ENCODE measurements at regions not wholly inside any gene's neighbourhood (a gene's known extent, or its start where the extent isn't known, plus 50 kb on each side); places are given as distances from the start of the nearest gene placed in this dataset.

GRCh38 chr18:24651434-24651833 lies 191.0 kb downstream of the HRH4 start:
- Histone ChIP-seq H3K4me3 (ENCODE audit: low read depth in 1 of 2, low read length in 1 of 2) (no peak overlapping the region), H3K27me3 (no peaks in the 10 kb centered on the region), H3K9me3 (no peaks in the 10 kb centered on the region), H3K27ac (no peak overlapping the region), H3K4me1 (ENCODE audit: control insufficient read depth in 1 of 2, insufficient read depth in 1 of 2, low read depth in 1 of 2, low read length in 1 of 2) (no peaks in the 10 kb centered on the region), H3K36me3 (no peaks in the 10 kb centered on the region)
- TF ChIP-seq, protein P1, sequence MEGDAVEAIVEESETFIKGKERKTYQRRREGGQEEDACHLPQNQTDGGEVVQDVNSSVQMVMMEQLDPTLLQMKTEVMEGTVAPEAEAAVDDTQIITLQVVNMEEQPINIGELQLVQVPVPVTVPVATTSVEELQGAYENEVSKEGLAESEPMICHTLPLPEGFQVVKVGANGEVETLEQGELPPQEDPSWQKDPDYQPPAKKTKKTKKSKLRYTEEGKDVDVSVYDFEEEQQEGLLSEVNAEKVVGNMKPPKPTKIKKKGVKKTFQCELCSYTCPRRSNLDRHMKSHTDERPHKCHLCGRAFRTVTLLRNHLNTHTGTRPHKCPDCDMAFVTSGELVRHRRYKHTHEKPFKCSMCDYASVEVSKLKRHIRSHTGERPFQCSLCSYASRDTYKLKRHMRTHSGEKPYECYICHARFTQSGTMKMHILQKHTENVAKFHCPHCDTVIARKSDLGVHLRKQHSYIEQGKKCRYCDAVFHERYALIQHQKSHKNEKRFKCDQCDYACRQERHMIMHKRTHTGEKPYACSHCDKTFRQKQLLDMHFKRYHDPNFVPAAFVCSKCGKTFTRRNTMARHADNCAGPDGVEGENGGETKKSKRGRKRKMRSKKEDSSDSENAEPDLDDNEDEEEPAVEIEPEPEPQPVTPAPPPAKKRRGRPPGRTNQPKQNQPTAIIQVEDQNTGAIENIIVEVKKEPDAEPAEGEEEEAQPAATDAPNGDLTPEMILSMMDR (IDR thresholded peaks at IDR 0.05) = no peak

- TF ChIP-seq, protein P1 (IDR thresholded peaks at IDR 0.05) = no peak
- no peaks in the 10 kb centered on the region for H3K36me3 ChIP-seq
- peaks cover 8 to 10% of the 10 kb centered on the region in 2 experiments for H3K4me1 ChIP-seq (ENCODE audit: control insufficient read depth in 1 of 2, insufficient read depth in 1 of 2, low read depth in 1 of 2, low read length in 1 of 2)
- H3K4me3 ChIP-seq (ENCODE audit: low read depth in 1 of 2, low read length in 1 of 2) = no peak overlapping the region
- H3K9me3 ChIP-seq = no peaks in the 10 kb centered on the region
- H3K27me3 ChIP-seq = peaks cover 8% of the 10 kb centered on the region
- no peak overlapping the region for H3K27ac ChIP-seq
Observed at GRCh38 chr18:24656050-24656449, 195.6 kb downstream of the HRH4 start.

DNA sequence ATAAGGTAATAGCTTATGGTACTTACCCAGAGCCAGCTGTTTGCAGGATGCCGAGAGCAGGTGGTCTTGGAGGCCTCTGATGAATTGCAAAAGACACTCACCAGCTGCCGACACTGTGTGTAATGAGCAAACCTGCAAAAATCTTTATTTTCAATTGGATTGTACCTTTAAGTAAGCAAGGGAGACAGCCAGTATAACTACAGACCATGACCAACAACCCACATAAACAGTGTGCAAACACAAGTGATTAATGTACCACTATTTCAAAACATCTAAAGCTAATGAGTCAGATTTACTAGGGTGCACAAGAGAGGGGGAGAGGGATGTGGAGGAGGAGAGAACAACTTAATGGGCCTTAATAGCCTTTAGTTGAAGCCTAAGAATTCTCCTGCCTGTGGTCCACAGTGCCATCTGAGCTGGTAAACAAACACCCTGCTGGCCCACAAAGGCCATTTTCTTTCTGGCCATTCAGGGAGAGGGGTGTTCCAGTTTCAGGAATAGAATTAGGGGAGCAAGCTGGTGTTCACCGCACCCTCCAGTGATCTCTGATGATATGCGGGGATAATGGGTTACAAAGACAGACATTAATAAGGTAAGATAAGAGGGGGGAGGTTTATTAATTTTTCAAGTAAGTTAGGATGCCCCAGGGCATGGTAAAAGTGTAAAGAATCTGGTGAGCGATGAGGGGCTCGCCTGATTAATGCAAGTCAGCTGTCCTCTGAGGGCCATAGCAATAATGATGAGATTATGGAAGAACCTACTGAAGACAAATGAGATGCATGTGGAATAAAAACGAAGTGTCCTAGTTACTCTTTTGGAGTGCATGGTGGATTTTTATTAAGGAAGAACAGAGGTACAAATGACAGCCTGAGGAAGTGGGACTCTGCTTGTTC lies 196.4 kb downstream of the HRH4 start:
- no peak overlapping the region for H3K27ac ChIP-seq
- peaks cover 8% of the 10 kb centered on the region for H3K27me3 ChIP-seq
- H3K4me1 ChIP-seq (ENCODE audit: control insufficient read depth in 1 of 2, insufficient read depth in 1 of 2, low read depth in 1 of 2, low read length in 1 of 2) = peaks cover 8 to 10% of the 10 kb centered on the region in 2 experiments
- no peaks in the 10 kb centered on the region for H3K9me3 ChIP-seq
- no peak overlapping the region for H3K4me3 ChIP-seq (ENCODE audit: low read depth in 1 of 2, low read length in 1 of 2)
- TF ChIP-seq, protein P1 (IDR thresholded peaks at IDR 0.05) = no peak
- no peaks in the 10 kb centered on the region for H3K36me3 ChIP-seq

DNA sequence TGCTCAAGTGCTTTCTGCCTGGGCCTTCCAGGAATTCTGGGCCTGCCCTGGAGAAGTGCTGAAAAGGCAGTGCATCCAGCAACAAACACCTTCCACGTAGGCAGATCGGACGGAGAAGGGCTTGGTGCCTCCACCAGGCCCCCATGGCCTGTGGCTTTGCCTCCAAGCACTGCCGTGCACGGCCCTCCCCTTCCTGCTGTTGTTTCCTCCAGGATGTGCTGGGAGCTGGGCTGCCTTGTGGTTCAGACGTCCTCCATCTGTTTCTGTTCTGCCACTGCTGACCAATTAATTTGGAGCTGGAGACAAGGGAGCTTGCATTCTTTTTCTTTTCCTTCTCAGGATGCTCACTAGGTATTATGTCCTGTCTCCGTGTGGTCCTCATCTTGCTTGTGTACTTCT lies 197.0 kb downstream of the HRH4 start:
- peaks cover 8% of the 10 kb centered on the region for H3K27me3 ChIP-seq
- no peak overlapping the region for H3K4me3 ChIP-seq (ENCODE audit: low read depth in 1 of 2, low read length in 1 of 2)
- H3K9me3 ChIP-seq = no peaks in the 10 kb centered on the region
- TF ChIP-seq, protein P1 (IDR thresholded peaks at IDR 0.05) = no peak
- peaks cover 8 to 10% of the 10 kb centered on the region in 2 experiments for H3K4me1 ChIP-seq (ENCODE audit: control insufficient read depth in 1 of 2, insufficient read depth in 1 of 2, low read depth in 1 of 2, low read length in 1 of 2)
- H3K36me3 ChIP-seq = no peaks in the 10 kb centered on the region
- H3K27ac ChIP-seq = no peak overlapping the region

GRCh38 chr18:24658302-24658701 lies 197.9 kb downstream of the HRH4 start:
- Histone ChIP-seq H3K4me1 (ENCODE audit: control insufficient read depth in 1 of 2, insufficient read depth in 1 of 2, low read depth in 1 of 2, low read length in 1 of 2) (peaks cover 8 to 10% of the 10 kb centered on the region in 2 experiments), H3K9me3 (no peaks in the 10 kb centered on the region), H3K36me3 (no peaks in the 10 kb centered on the region), H3K27me3 (peaks cover 8% of the 10 kb centered on the region), H3K4me3 (ENCODE audit: low read depth in 1 of 2, low read length in 1 of 2) (no peak overlapping the region), H3K27ac (no peak overlapping the region)
- TF ChIP-seq, protein P1 (IDR thresholded peaks at IDR 0.05) = no peak

Measured in neutrophil (primary cell).